Esophagus muscularis mucosa (tissue), 4 donors: ENCODE measurements at regions not wholly inside any gene's neighbourhood (a gene's known extent, or its start where the extent isn't known, plus 50 kb on each side); places are given as distances from the start of the nearest gene placed in this dataset.

Source experiments
- DNase-seq: peaks from one replicate; pipeline ENCODE4 v3.0.0-alpha.2; 2017; ENCODE audit errors: extremely low spot score
- H3K27ac ChIP-seq, 4 donors: fragments of 200-600 bp; sonication (generic); replicated peaks in 1 of 4; 1 replicate in 3 of 4; 2 replicates in 1 of 4; pipeline ENCODE4 v1.5.1; 2016 to 2019; ENCODE audit warnings: mild to moderate bottlenecking in 1 of 4
- H3K27me3 ChIP-seq, 4 donors: fragments of 200-600 bp; sonication (generic); one replicate each; pipeline versions ENCODE4 v1.5.1 to v1.6.0; 2016 to 2019
- H3K36me3 ChIP-seq, 4 donors: fragments of 200-600 bp; sonication (generic); one replicate each; pipeline ENCODE4 v1.5.1; 2016 to 2019
- H3K4me1 ChIP-seq, 4 donors: fragments of 200-600 bp; sonication (generic); one replicate each; pipeline ENCODE4 v1.5.1; 2016 to 2019
- H3K4me3 ChIP-seq, 4 donors: fragments of 200-600 bp; sonication (generic); 1 replicate in 2 of 4; 2 replicates in 2 of 4; pipeline ENCODE4 v1.5.1; 2016 to 2019; ENCODE audit warnings: mild to moderate bottlenecking in 4 of 4, moderate library complexity in 1 of 4
- H3K9me3 ChIP-seq, 4 donors: fragments of 200-600 bp; sonication (generic); 1 replicate in 3 of 4; 2 replicates in 1 of 4; pipeline ENCODE4 v1.5.1; 2016 to 2019
- EP300 ChIP-seq: sonication (generic); formaldehyde crosslinking; IDR thresholded peaks from one replicate; pipeline ENCODE4 v1.6.1; 2017; ENCODE audit warnings: antibody characterized with exemption
- POLR2A ChIP-seq: fragments of 450-650 bp; IDR thresholded peaks from one replicate; pipeline ENCODE4 v1.6.1; 2017; ENCODE audit warnings: antibody characterized with exemption, moderate library complexity, mild to moderate bottlenecking, low read depth
- POLR2AphosphoS5 ChIP-seq, 2 donors: sonication (generic); formaldehyde crosslinking; IDR thresholded peaks; one replicate each; pipeline ENCODE4 v1.6.1; 2017; ENCODE audit warnings: antibody characterized with exemption in 2 of 2
- WGBS: methylation state at CpG from one replicate; pipeline ENCODE4 v1.1.5; 2018; 5-methylcytosine and 5-hydroxymethylcytosine counted together
- intact Hi-C: fragments of 100-400 bp; cut with DNase I; formaldehyde crosslinking; loops from one replicate; pipeline ENCODE4 v1.15.1; 2023
- TF ChIP-seq, protein P1 (sequence below), 3 experiments: fragments of 200-600 bp in 2 of 3; fragments of 450-650 bp in 1 of 3; sonication (generic) in 2 of 3; IDR thresholded peaks; one replicate each; pipeline ENCODE4 v1.5.1; 2017 to 2019; ENCODE audit warnings: antibody characterized with exemption in 3 of 3, mild to moderate bottlenecking in 2 of 3, moderate library complexity in 1 of 3

DNA sequence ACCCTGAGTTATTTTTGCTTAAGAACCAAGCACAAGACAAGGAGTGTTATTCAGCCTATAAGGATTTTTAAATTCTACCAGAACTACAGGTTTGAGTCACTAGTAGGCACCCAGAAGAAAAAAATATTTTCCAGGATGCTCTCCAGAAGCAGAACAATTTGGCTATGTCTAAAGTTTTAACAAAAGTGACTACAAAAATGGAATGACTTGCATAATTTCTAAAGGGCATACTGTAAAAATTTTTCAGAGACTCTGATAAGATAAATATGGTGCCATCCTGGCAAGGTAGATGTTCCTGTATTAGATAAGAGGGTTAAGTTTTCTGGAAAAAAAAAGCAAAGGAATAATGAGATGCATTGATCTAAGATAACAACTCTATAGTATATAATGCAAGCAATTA is 68.6 kb upstream of the FAM9A start:
- no peak overlapping the region for H3K27ac ChIP-seq
- DNase-seq = no peak
- H3K4me3 ChIP-seq = no peak overlapping the region
- TF ChIP-seq POLR2A = no peak
- TF ChIP-seq POLR2AphosphoS5 (IDR thresholded peaks at IDR 0.05) = no peak
- no peak for TF ChIP-seq EP300
- TF ChIP-seq, protein P1, sequence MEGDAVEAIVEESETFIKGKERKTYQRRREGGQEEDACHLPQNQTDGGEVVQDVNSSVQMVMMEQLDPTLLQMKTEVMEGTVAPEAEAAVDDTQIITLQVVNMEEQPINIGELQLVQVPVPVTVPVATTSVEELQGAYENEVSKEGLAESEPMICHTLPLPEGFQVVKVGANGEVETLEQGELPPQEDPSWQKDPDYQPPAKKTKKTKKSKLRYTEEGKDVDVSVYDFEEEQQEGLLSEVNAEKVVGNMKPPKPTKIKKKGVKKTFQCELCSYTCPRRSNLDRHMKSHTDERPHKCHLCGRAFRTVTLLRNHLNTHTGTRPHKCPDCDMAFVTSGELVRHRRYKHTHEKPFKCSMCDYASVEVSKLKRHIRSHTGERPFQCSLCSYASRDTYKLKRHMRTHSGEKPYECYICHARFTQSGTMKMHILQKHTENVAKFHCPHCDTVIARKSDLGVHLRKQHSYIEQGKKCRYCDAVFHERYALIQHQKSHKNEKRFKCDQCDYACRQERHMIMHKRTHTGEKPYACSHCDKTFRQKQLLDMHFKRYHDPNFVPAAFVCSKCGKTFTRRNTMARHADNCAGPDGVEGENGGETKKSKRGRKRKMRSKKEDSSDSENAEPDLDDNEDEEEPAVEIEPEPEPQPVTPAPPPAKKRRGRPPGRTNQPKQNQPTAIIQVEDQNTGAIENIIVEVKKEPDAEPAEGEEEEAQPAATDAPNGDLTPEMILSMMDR (IDR thresholded peaks at IDR 0.05) = no peak
- H3K4me1 ChIP-seq = no peaks in the 10 kb centered on the region
- H3K36me3 ChIP-seq = no peaks in the 10 kb centered on the region
- intact Hi-C loops = no loop called here
- no peaks in the 10 kb centered on the region for H3K9me3 ChIP-seq
- no peaks in the 10 kb centered on the region for H3K27me3 ChIP-seq

DNA sequence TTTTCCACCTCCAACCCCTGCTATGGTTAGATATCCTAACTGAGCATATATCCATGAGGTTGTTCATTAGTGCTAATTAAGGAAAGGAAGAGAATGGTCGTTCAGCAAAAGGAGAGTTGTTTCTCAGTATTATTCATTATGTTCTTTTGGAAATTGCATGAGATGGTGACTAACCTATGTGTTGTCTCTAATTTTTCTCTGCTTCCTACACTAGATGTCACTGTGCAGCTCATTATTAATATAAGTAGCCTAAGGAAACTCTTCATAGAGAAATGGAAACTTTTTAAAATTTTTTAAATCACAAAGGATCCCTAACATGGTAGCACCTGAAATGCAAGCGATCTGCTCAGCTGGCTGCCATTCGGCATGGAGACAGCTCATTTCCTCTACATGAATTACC is 67.7 kb upstream of the FAM9A start:
- WGBS = 32% methylated on average over 3 of the region's 3 CpGs
- H3K4me1 ChIP-seq = no peaks in the 10 kb centered on the region
- no peaks in the 10 kb centered on the region for H3K36me3 ChIP-seq
- H3K9me3 ChIP-seq = no peaks in the 10 kb centered on the region
- DNase-seq = no peak
- no peak overlapping the region for H3K27ac ChIP-seq
- no peaks in the 10 kb centered on the region for H3K27me3 ChIP-seq
- H3K4me3 ChIP-seq = no peak overlapping the region
- no peak for TF ChIP-seq POLR2A
- TF ChIP-seq, protein P1 (IDR thresholded peaks at IDR 0.05) = peak in 2 of 3 experiments; percentile 19 to 28
- intact Hi-C loops = no loop called here

DNA sequence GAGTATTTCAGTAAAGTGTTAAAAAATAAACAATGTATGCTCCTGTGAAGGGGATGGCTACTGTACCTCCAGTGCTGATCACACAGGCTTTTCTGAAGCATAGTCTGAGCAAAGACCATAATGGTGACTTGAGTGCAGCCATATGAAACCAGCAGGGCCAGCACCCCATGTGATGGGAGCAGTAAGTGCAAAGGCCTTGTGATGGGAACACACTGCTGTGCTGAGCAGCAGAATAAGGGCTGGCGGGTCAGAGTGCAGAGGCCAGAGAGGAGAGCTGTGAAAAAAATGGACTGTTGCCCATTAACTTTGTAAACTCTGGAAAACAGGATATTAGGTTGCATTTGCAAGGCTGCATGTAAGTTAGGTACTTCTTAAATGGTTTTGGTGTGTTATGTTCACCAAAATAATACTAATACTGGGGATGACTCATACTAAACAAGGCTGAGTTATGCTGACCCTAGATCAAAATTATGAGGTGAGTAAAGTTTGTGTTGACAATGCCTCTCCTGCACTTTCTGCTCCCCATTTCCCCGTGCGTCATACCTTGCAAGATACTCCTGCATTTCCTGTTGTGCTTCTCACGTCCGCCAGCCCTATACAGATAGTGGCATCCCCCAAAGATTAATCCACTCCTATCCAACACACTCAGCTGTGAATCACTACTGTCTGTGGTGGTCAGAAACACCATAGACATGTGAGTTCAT is 67.0 kb upstream of the FAM9A start:
- no peaks in the 10 kb centered on the region for H3K4me1 ChIP-seq
- H3K4me3 ChIP-seq = no peak overlapping the region
- intact Hi-C loops = no loop called here
- no peak for DNase-seq
- no peaks in the 10 kb centered on the region for H3K27me3 ChIP-seq
- no peaks in the 10 kb centered on the region for H3K36me3 ChIP-seq
- no peaks in the 10 kb centered on the region for H3K9me3 ChIP-seq
- WGBS = 43% methylated on average over 5 of the region's 5 CpGs
- H3K27ac ChIP-seq = no peak overlapping the region
- TF ChIP-seq EP300 = no peak
- TF ChIP-seq POLR2A = no peak
- no peak for TF ChIP-seq POLR2AphosphoS5 (IDR thresholded peaks at IDR 0.05)
- TF ChIP-seq, protein P1 (IDR thresholded peaks at IDR 0.05) = no peak

DNA sequence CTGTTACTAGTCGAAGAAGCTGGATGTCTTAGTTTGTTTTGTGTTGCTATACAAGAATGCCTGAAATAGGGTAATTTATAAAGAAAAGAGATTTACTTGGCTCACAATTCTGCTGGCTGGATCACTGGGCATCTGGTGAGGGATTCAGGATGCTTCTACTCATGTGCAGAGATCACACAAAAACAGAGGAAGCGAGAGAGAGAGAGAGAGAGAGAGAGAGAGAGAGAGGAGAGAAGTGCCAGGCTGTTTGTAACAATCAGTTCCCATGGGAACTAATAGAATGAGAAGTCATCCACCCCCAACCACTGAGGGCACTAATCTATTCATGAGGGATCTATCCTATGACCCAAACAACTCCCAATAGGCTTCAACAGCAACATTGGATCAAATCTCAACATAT is 66.2 kb upstream of the FAM9A start:
- no peak for TF ChIP-seq POLR2AphosphoS5 (IDR thresholded peaks at IDR 0.05)
- intact Hi-C loops = no loop called here
- no peak overlapping the region for H3K27ac ChIP-seq
- H3K4me3 ChIP-seq = no peak overlapping the region
- DNase-seq = no peak
- H3K9me3 ChIP-seq = no peaks in the 10 kb centered on the region
- 53% methylated on average over 2 of the region's 2 CpGs for WGBS
- H3K36me3 ChIP-seq = no peaks in the 10 kb centered on the region
- no peaks in the 10 kb centered on the region for H3K4me1 ChIP-seq
- H3K27me3 ChIP-seq = no peaks in the 10 kb centered on the region

DNA sequence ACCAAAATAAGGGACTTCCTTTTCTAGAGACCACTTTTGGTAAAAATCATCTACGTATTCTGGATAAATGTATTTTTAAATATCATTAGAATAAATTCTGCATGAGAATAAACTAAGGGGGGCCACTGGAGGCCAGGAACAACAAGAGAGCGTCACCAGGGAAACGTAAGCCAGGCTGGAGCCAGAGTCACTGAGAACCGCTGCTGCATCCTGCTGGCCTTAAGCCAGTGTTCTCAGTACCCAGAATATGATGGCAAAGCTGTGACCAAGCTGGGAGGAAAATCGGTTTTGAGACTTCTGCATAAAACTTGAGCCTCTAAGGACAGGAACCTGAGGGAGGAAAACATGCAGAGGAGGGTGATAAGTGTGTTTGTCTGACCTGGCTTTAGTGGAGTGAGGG is 63.0 kb upstream of the FAM9A start:
- Histone ChIP-seq H3K27me3 (no peaks in the 10 kb centered on the region), H3K36me3 (no peaks in the 10 kb centered on the region), H3K4me3 (no peak overlapping the region), H3K9me3 (no peaks in the 10 kb centered on the region), H3K27ac (no peak overlapping the region), H3K4me1 (no peaks in the 10 kb centered on the region)
- DNase-seq = no peak
- intact Hi-C loops = no loop called here
- WGBS = 13% methylated on average over 5 of the region's 5 CpGs
- TF ChIP-seq, protein P1 (IDR thresholded peaks at IDR 0.05) = no peak
- no peak for TF ChIP-seq EP300
- TF ChIP-seq POLR2AphosphoS5 (IDR thresholded peaks at IDR 0.05) = no peak
- no peak for TF ChIP-seq POLR2A
